Ishikawa (cell line): ENCODE measurements at regions not wholly inside any gene's neighbourhood (a gene's known extent, or its start where the extent isn't known, plus 50 kb on each side); places are given as distances from the start of the nearest gene placed in this dataset.

Experiments
- CEBPB ChIP-seq: IDR thresholded peaks from 2 replicates; pipeline ENCODE4 v1.6.1; 2012
- CREB1 ChIP-seq: IDR thresholded peaks from 2 replicates; pipeline ENCODE4 v1.6.1; 2012; ENCODE audit warnings: low read depth
- EGR1 ChIP-seq: IDR thresholded peaks from 2 replicates; pipeline ENCODE4 v1.6.1; 2012
- EP300 ChIP-seq: IDR thresholded peaks from 2 replicates; pipeline ENCODE4 v1.6.1; 2012; ENCODE audit warnings: borderline replicate concordance
- FOXM1 ChIP-seq: IDR thresholded peaks from 2 replicates; pipeline ENCODE4 v1.6.1; 2012; ENCODE audit warnings: low read depth, borderline replicate concordance
- MAX ChIP-seq: IDR thresholded peaks from 2 replicates; pipeline ENCODE4 v1.6.1; 2012
- NFIC ChIP-seq: IDR thresholded peaks from 2 replicates; pipeline ENCODE4 v1.6.1; 2012
- RAD21 ChIP-seq: IDR thresholded peaks from 2 replicates; pipeline ENCODE4 v1.6.1; 2012; ENCODE audit warnings: low read depth
- REST ChIP-seq: IDR thresholded peaks from 2 replicates; pipeline ENCODE4 v1.6.1; 2012; ENCODE audit warnings: low read depth, mild to moderate bottlenecking
- TAF1 ChIP-seq: IDR thresholded peaks from 2 replicates; pipeline ENCODE4 v1.6.1; 2012; ENCODE audit warnings: low read depth, mild to moderate bottlenecking
- TCF12 ChIP-seq: IDR thresholded peaks from 2 replicates; pipeline ENCODE4 v1.6.1; 2012; ENCODE audit warnings: low read depth
- TEAD4 ChIP-seq: IDR thresholded peaks from 2 replicates; pipeline ENCODE4 v1.6.1; 2012
- USF1 ChIP-seq: IDR thresholded peaks from 2 replicates; pipeline ENCODE4 v1.6.1; 2012
- YY1 ChIP-seq: IDR thresholded peaks from 2 replicates; pipeline ENCODE4 v1.6.1; 2012; ENCODE audit warnings: low read depth
- ZBTB7A ChIP-seq: IDR thresholded peaks from 2 replicates; pipeline ENCODE4 v1.6.1; 2012; ENCODE audit warnings: low read depth

- no peak for TF ChIP-seq EGR1
- TF ChIP-seq TAF1, result no peak
- TF ChIP-seq NFIC, result no peak
- TF ChIP-seq MAX, result no peak
- TF ChIP-seq EP300, result no peak
- no peak for TF ChIP-seq TCF12
- no peak for TF ChIP-seq REST
Measured at GRCh38 chr5:168176941-168177340, 114.5 kb upstream of the WWC1 start.

GRCh38 chr5:168177831-168178450 is 113.5 kb upstream of the WWC1 start:
- TF ChIP-seq RAD21 (no peak), NFIC (no peak), ZBTB7A (no peak), TEAD4 (no peak), FOXM1 (no peak), YY1 (no peak), EP300 (no peak)

GRCh38 chr5:168179192-168179593 is 112.3 kb upstream of the WWC1 start:
- TF ChIP-seq YY1 (no peak), EP300 (no peak), MAX (no peak), TEAD4 (no peak), USF1 (no peak), REST (no peak), CREB1 (no peak), FOXM1 (no peak), ZBTB7A (no peak), NFIC (no peak)

GRCh38 chr5:168182269-168182668 is 109.2 kb upstream of the WWC1 start:
- TF ChIP-seq TAF1, result no peak
- no peak for TF ChIP-seq EP300
- TF ChIP-seq CEBPB, result no peak
- TF ChIP-seq FOXM1, result no peak
- TF ChIP-seq RAD21, result no peak
- TF ChIP-seq MAX, result no peak
- TF ChIP-seq NFIC, result no peak

- TF ChIP-seq FOXM1 (no peak), YY1 (no peak), RAD21 (no peak), EP300 (no peak), USF1 (no peak), MAX (no peak), ZBTB7A (no peak), TEAD4 (no peak), TAF1 (no peak), REST (no peak), CREB1 (no peak), CEBPB (no peak), TCF12 (no peak)
Measured at GRCh38 chr5:168184103-168184502, 107.3 kb upstream of the WWC1 start.
